B cell (primary cell): ENCODE measurements at regions not wholly inside any gene's neighbourhood (a gene's known extent, or its start where the extent isn't known, plus 50 kb on each side); places are given as distances from the start of the nearest gene placed in this dataset.

Experiments
- ATAC-seq: fragments of 200-7000 bp; cut with Tn5 transposase; one replicate; pipeline ENCODE4 v1.10.0; 2021; ENCODE audit warnings: low read depth, mild to moderate bottlenecking, moderate number of reproducible peaks, moderate library complexity
- CTCF ChIA-PET: fragments of 350-600 bp; sonication (Branson Sonifier 250); formaldehyde crosslinking; loops from one replicate; lab custom pipeline; 2021; ENCODE audit warnings: antibody characterized with exemption, inconsistent platforms; lab: Charles Lee
- POLR2A ChIA-PET: fragments of 350-600 bp; sonication (Branson Sonifier 250); formaldehyde crosslinking; loops from one replicate; lab custom pipeline; 2021; ENCODE audit warnings: antibody characterized with exemption; lab: Charles Lee
- DNase-seq: peaks from one replicate; pipeline ENCODE4 v3.0.0; 2013
- H2AFZ ChIP-seq: 2 replicates; pipeline ENCODE4 v1.6.1; 2012; ENCODE audit warnings: mild to moderate bottlenecking, low read depth, low read length; ENCODE audit not compliant: insufficient read depth, poor library complexity, severe bottlenecking
- H3K27ac ChIP-seq, 2 donors: 1 replicate in 1 of 2; 2 replicates in 1 of 2; pipeline ENCODE4 v1.5.1; 2012 to 2013; ENCODE audit warnings: low read length in 2 of 2, mild to moderate bottlenecking in 2 of 2, moderate library complexity in 1 of 2
- H3K27me3 ChIP-seq, 4 experiments: fragments of 200-600 bp in 1 of 4; sonication (generic) in 1 of 4; replicated peaks in 1 of 4; 1 replicate in 2 of 4; 2 replicates in 2 of 4; pipeline versions ENCODE4 v1.6.1 to v1.7.0; 2013 to 2016; ENCODE audit warnings: low read length in 3 of 4, mild to moderate bottlenecking in 2 of 4, mixed read lengths in 1 of 4, moderate library complexity in 1 of 4; ENCODE audit not compliant: insufficient read depth in 4 of 4, control insufficient read depth in 3 of 4; ENCODE audit errors: control extremely low read depth in 1 of 4
- H3K36me3 ChIP-seq, 2 experiments: replicated peaks in 1 of 2; 1 replicate in 1 of 2; 2 replicates in 1 of 2; pipeline versions ENCODE4 v1.6.1 to v1.7.1; 2013; ENCODE audit warnings: low read length in 1 of 2; ENCODE audit not compliant: insufficient read depth in 2 of 2, control insufficient read depth in 1 of 2; ENCODE audit errors: control extremely low read depth in 1 of 2, extremely low read depth in 1 of 2
- H3K4me1 ChIP-seq, 2 donors: fragments of 200-600 bp in 1 of 2; sonication (generic) in 1 of 2; 1 replicate in 1 of 2; 2 replicates in 1 of 2; pipeline versions ENCODE4 v1.5.1 to v1.6.1; 2013 to 2017; ENCODE audit warnings: low read length in 2 of 2; ENCODE audit not compliant: control insufficient read depth in 2 of 2, insufficient read depth in 2 of 2
- H3K4me2 ChIP-seq: replicated peaks from 2 replicates; pipeline ENCODE3; 2012; ENCODE audit warnings: mild to moderate bottlenecking, low read depth, low read length; ENCODE audit not compliant: poor library complexity, severe bottlenecking
- H3K4me3 ChIP-seq, 5 experiments: fragments of 200-600 bp in 1 of 5; sonication (generic) in 1 of 5; 1 replicate in 3 of 5; 2 replicates in 2 of 5; pipeline versions ENCODE4 v1.5.1 to v1.7.0; 2011 to 2016; ENCODE audit warnings: low read length in 4 of 5, mild to moderate bottlenecking in 4 of 5, low read depth in 2 of 5, control low read depth in 1 of 5, moderate library complexity in 1 of 5; ENCODE audit not compliant: insufficient read depth in 1 of 5; ENCODE audit errors: control extremely low read depth in 1 of 5, extremely low read depth in 1 of 5
- H3K79me2 ChIP-seq: fragments of 200-600 bp; sonication (generic); one replicate; pipeline ENCODE4 v1.6.0; 2016; ENCODE audit warnings: low read length; ENCODE audit not compliant: control insufficient read depth, insufficient read depth
- H3K9ac ChIP-seq: fragments of 200-600 bp; sonication (generic); 2 replicates; pipeline ENCODE4 v1.6.1; 2017; ENCODE audit warnings: mild to moderate bottlenecking, low read length, moderate library complexity
- H3K9me3 ChIP-seq, 3 donors: one replicate each; pipeline versions ENCODE4 v1.6.1 to v1.7.1; 2013; ENCODE audit warnings: low read length in 2 of 3; ENCODE audit not compliant: control insufficient read depth in 2 of 3, insufficient read depth in 1 of 3; ENCODE audit errors: control extremely low read depth in 1 of 3
- H4K20me1 ChIP-seq: 2 replicates; pipeline ENCODE4 v1.6.0; 2012; ENCODE audit warnings: mild to moderate bottlenecking, low read length; ENCODE audit not compliant: insufficient read depth, control insufficient read depth, poor library complexity, severe bottlenecking
- H3K27ac Mint-ChIP-seq: one replicate; pipeline ENCODE4 v1.8.0; 2021; ENCODE audit warnings: mixed read lengths
- H3K27me3 Mint-ChIP-seq: one replicate; pipeline ENCODE4 v1.8.0; 2021; ENCODE audit warnings: mixed read lengths
- H3K4me1 Mint-ChIP-seq: one replicate; pipeline ENCODE4 v1.8.0; 2021; ENCODE audit warnings: mixed read lengths
- H3K4me3 Mint-ChIP-seq: one replicate; pipeline ENCODE4 v1.8.0; 2021; ENCODE audit warnings: mixed read lengths
- H3K9me3 Mint-ChIP-seq: one replicate; pipeline ENCODE4 v1.8.0; 2022; ENCODE audit warnings: mixed read lengths; ENCODE audit not compliant: insufficient read depth
- CTCF ChIP-seq: fragments of 200-600 bp; IDR thresholded peaks from one replicate; pipeline ENCODE4 v1.8.0; 2022; ENCODE audit warnings: antibody characterized with exemption, mild to moderate bottlenecking
- EZH2 ChIP-seq: IDR thresholded peaks from 2 replicates; pipeline ENCODE4 v1.6.1; 2012; ENCODE audit warnings: borderline replicate concordance, low read depth, mild to moderate bottlenecking, moderate library complexity, low read length; ENCODE audit not compliant: insufficient read depth, poor library complexity, severe bottlenecking
- WGBS: methylation state at CpG from one replicate; pipeline ENCODE4 v1.1.5; 2013; ENCODE audit warnings: missing lambda C conversion rate; ENCODE audit not compliant: insufficient coverage; 5-methylcytosine and 5-hydroxymethylcytosine counted together
- intact Hi-C: fragments of 100-400 bp; cut with micrococcal nuclease; formaldehyde crosslinking; loops from one replicate; pipeline ENCODE4 v1.10.0; 2022

DNA sequence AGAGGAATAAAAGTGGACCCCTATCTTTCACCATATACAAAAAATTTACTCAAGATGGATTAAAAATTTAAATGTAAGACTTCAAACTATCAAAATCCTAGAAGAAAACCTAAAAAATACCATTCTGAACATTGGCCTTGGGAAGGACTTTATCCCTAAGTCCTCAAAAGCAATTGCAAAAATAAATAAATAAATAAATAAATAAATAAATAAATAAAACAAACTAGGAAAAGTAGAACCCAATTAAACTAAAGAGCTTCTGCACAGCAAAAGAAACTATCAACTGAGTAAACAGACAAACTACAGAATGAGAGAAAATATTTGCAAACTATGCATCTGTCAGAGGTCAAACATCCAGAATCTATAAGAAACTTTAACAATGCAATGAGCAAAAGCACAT lies 874.9 kb upstream of the PCDH20 start:
- no peak overlapping the region for H2AFZ ChIP-seq
- ChIA-PET CTCF (no interaction called here), POLR2A (no interaction called here)
- no peaks in the 10 kb centered on the region for H3K79me2 ChIP-seq
- H3K9me3 ChIP-seq = no peaks in the 10 kb centered on the region
- no peak overlapping the region for H3K27ac ChIP-seq
- Mint-ChIP-seq H3K9me3 (peaks cover 6% of the 10 kb centered on the region), H3K4me1 (no peaks in the 10 kb centered on the region), H3K4me3 (no peak overlapping the region), H3K27me3 (no peaks in the 10 kb centered on the region), H3K27ac (no peak overlapping the region)
- H3K4me1 ChIP-seq = no peaks in the 10 kb centered on the region
- no peak for ATAC-seq
- no peak overlapping the region for H3K9ac ChIP-seq
- no peak for TF ChIP-seq EZH2
- TF ChIP-seq CTCF = no peak
- no peaks in the 10 kb centered on the region for H3K27me3 ChIP-seq
- intact Hi-C loops = no loop called here
- no peak overlapping the region for H3K4me2 ChIP-seq
- no peaks in the 10 kb centered on the region for H4K20me1 ChIP-seq
- no peak overlapping the region for H3K4me3 ChIP-seq
- no peaks in the 10 kb centered on the region for H3K36me3 ChIP-seq
- no peak for DNase-seq

DNA sequence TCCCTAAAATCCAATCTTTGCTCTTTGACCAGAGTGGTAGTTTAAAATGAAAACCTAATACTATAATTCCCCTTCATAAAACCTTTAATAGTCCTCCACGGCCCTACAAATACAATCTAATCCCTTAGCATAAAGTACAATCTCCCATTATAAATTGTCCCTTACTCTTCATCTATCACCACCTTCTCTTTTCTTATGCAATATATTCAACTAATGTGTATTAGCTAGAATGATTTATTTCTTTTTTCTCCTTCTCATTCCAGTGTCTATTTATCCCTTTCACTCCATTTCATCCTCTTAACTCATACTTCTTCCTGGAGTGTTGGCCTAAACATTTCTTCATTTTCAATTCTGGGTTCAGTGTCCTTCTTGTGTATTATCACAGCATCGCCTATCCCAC lies 872.1 kb upstream of the PCDH20 start:
- Mint-ChIP-seq H3K27ac (no peak overlapping the region), H3K9me3 (peaks cover 6% of the 10 kb centered on the region), H3K4me3 (no peak overlapping the region), H3K4me1 (no peaks in the 10 kb centered on the region), H3K27me3 (no peaks in the 10 kb centered on the region)
- no peaks in the 10 kb centered on the region for H3K36me3 ChIP-seq
- no peaks in the 10 kb centered on the region for H3K4me1 ChIP-seq
- TF ChIP-seq EZH2 (no peak), CTCF (no peak)
- no CpG with 5 or more reads among the region's 2 CpGs for WGBS
- H3K4me2 ChIP-seq = no peak overlapping the region
- intact Hi-C loops = no loop called here
- no peak overlapping the region for H3K9ac ChIP-seq
- ATAC-seq (no peak), DNase-seq (no peak)
- no peaks in the 10 kb centered on the region for H3K9me3 ChIP-seq
- no peak overlapping the region for H3K27ac ChIP-seq
- H3K4me3 ChIP-seq = no peak overlapping the region
- POLR2A ChIA-PET = no interaction called here
- no peak overlapping the region for H2AFZ ChIP-seq
- no peaks in the 10 kb centered on the region for H3K79me2 ChIP-seq
- no peaks in the 10 kb centered on the region for H4K20me1 ChIP-seq
- CTCF ChIA-PET = no interaction called here
- H3K27me3 ChIP-seq = no peaks in the 10 kb centered on the region
